CD4-positive, alpha-beta T cell treated with Interleukin-10 for 1 hour (primary cell): ENCODE measurements at regions not wholly inside any gene's neighbourhood (a gene's known extent, or its start where the extent isn't known, plus 50 kb on each side); places are given as distances from the start of the nearest gene placed in this dataset.

ENCODE experiments used
- DNase-seq: peaks from one replicate; pipeline ENCODE4 v3.0.0-alpha.2; 2020

DNA sequence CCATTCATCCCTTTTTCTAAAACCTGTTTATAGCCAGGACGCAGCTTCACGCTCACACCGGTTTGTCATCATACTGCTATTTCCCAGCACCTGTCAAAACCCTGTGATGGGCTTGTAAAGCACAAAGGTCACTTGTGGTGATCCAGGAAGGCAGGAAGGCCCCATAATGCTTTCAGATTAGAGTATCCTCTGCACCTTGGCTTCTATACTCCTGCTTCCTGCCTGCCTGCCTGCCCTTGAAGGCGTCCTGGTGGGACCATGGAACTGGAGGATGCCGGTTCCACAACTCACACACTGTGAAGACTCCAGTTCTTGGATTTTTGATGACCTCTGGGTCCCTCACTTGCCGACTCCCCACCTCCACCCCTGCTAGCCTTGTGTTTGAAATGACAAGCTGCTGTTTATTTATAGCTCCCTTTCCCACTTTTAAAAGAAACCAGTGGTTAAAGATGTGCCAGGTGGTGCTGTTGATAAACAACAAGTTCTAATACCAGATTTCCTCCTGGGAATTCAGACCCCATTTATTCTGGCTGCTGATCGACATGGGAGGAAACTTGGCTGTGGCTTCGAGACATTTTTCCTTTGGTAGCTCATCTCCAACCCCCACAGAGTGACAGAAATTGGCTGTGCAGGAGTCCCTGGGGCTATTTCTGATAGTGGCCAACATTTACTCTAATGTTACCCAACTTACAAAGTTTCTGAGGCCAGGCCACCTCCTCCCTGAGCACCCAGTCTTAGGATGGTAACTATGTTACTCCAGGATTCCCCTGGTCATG is 211.5 kb downstream of the KDR start:
- no peak for DNase-seq

DNA sequence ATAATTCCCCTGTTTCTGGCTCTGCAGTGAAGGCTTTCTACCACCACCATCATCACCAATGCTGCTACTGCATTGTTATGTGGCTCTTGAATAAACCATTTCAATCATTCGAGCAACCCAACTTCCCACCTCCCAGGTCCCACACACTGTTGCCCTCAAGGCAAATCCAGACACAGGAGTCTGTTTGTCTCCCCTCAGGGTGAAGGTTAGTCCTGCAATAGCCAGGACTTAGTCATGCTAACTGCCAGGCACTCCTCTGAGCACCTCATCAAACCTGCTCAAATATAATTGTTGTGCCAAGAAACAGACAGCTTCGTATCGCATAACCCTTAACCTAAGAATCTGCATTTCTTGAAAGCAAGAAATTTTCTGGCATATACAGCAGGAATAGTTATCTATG is 213.2 kb downstream of the KDR start:
- DNase-seq: no peak

DNA sequence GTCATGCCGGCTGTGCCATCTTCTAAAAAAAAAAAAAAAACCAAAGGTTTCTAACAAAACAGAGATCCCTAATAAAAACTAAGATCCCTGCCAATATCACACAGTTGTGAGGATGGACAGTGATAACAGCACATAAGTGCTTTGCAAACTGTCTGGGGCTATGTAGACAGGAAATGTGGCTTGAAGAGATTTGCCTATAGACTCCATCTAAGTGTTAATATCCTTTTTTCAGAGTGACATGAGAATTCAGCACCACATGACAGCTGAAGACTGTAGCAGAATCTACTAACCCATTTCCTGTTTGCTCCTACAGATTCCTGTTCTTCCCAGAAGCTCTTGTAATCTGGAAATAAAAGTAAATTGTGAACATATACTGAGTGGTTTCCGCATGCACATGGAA is 215.4 kb downstream of the KDR start:
- no peak for DNase-seq

GRCh38 chr4:54908763-54909162 is 216.6 kb downstream of the KDR start:
- no peak for DNase-seq

DNA sequence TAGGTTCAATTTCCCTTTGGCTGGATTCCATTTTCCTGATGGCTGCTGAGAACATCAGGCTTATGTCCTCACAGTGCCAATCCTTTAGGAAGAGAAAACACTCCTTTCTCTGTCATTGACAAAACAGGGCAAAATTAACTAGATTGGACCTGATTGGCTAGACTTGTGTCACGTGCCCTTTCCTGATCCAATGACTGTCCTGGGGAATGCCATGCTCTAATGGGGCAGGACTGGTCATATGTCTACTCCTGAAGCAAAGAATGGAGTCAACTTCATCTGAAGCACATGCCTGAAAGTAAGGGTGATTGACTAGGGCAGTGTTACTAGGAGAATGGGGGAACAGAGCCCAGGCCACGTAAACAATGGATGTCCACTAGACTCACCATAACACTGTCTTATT is 220.4 kb downstream of the KDR start:
- no peak for DNase-seq

GRCh38 chr4:54902976-54903375 is 222.4 kb downstream of the KDR start:
- no peak for DNase-seq

DNA sequence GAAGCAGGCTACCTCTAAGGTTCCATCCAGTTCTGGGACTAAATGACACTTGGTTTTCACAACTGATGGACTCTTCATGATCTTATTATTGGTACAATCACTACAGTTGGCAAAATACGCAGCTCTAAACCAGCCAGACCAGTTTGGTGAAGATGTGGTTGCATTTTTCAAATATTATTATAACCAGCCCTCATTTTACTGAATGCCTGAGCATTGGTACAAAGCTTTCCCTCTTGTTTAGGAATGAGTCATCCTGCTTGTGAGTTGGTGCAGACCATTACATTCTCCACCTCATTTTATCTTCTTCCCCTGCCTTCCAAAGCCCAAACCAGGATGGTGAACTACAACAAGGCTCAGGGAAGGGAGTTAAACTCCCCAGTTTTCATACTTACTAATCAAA is 223.1 kb downstream of the KDR start:
- no peak for DNase-seq

- no peak for DNase-seq
Measured at GRCh38 chr4:54901202-54901601, 224.2 kb downstream of the KDR start.

DNA sequence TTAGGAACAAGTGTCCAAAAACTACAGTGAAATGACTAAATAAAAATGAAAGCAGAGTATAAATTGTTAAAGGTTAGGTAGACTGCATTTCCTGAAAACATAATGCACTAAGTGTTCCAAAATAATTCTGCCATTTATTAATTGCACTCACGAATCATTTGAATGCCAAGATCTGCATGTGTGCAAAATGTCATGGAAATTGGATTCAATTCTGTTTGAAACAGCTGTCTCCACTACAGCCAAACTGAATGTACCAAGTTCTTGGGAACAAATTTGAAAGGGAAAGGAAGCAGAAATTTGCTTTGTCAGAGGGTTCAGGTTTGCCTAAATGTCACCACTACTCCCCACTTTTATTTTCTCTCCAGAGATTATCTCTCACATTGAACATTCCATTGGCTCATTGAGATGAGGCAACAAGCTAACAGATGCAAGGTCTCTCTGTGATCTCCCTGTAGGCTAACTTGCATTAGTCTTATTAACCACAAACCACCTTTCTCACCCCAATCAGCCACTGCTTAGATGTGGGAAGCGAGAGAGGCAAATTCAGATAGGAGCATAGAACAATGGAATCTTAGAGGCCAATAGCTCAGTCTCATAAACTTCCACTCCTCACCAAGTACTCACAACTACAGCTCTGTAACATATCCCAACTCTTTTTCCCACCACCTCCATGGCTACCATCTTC is 226.6 kb downstream of the KDR start:
- DNase-seq: no peak

DNA sequence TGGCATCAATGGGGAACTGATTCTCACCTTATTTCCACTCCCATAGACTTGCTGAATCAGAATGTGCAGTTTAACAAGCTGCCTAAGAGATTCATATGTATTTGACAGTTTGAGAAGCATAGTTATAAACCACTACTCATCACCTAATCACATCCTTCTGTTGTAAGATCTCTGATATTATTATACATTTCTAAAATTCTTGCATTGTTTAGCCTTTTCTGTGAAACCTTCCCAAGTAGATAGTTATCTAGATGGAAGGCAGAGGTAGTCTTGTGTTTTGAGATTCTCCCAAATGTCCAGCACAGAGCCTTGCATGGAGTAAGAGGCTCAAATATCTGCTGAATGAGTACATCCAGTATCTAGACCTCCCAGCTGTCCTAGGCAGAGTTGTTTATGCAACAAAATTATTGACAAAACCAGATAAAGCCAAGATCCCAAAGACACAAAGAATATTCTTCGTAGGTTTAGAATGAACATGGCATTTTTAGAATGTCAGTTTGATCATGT is 227.3 kb downstream of the KDR start:
- no peak for DNase-seq

DNA sequence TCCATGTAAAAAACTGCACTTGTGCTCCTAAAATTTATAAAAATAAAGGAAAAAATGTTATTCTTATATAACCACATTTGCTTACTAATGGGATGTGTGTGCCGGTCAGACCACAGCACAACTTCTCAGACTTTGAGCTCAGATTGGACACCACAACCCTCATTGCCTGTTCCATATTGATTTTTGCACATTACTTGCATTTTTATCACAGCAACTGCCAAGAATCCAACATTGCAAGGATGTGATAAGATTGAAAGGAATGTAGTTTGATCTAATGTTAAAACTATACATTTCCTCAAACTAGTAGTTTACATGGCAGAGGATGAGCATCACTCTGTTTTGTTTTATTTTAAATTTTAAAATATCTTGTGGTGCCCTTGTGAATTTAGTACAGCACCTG is 227.8 kb downstream of the KDR start:
- no peak for DNase-seq

DNA sequence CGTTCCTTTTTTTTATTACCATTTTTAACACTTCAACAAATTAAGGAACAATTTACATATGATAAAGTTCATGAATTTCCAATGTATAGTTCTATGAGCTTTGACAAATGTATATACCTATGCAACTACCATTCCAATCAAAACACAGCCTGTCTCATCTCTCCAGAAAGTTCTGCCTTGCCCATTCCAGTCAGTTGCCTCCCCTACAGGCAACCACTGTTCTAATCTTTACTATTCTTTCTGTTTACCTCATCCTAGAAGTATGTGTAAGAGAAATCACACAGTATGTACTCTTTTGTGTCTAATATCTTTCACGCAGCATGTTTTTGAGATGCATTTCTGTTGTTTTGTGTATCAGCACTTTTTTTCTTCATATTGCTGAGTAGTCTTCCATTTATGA is 224.9 kb downstream of the KIT start:
- no peak for DNase-seq

DNA sequence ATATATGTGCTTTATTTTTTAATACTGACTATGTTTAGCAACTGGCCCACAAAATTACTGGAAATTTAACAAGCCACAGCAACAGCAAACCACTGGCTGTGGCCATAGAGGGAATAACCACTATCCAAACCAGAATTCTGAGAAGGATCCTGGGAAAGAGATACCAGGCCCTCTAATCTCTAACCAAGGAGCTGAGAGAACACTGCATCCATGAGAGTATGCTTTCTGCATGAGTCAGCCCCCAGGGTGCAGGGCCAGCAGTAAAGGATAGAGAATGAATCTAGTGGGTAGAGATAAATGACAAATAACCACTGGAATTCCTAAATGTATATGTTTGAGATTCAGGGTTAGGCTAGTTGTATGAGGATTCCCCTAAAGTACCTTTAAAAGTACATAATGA is 221.8 kb downstream of the KIT start:
- no peak for DNase-seq

GRCh38 chr4:54877006-54877405 is 219.2 kb downstream of the KIT start:
- DNase-seq: no peak

GRCh38 chr4:54872261-54872660 is 214.5 kb downstream of the KIT start:
- no peak for DNase-seq

DNA sequence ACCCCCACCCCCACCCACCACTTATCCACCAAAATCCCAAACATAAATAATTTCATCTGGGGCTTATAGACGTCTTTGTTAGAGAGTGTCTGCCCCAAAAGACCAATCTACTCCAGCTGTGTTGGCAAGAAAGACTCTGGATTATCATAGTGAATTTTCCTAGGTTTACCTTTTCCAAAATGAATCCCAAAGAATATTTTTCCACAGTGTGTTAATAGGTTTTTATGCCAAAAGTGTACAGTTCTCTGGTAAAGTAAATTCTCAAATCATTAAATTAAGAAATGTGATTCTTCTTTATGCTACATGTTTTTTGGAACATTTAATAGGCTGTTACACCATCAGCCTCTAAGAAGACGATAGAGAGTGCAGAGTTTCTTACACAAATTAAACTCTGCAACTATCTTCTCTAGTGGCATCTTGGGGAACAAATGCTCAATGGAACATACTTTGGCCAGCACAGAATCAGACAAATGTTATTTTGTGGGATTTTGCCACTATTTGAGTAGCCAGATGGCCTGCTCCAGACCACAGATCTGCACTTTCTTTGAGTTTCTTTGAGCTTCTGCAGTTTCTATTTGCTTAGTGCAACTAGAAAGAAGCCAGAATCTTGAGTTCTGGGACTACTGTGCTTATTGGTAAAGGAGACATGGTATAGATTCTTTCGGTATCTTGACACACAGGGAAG is 206.0 kb downstream of the KIT start:
- DNase-seq: no peak

- no peak for DNase-seq
Measured at GRCh38 chr4:54861201-54861600, 203.4 kb downstream of the KIT start.

GRCh38 chr4:54855191-54855854 is 197.6 kb downstream of the KIT start:
- no peak for DNase-seq

DNA sequence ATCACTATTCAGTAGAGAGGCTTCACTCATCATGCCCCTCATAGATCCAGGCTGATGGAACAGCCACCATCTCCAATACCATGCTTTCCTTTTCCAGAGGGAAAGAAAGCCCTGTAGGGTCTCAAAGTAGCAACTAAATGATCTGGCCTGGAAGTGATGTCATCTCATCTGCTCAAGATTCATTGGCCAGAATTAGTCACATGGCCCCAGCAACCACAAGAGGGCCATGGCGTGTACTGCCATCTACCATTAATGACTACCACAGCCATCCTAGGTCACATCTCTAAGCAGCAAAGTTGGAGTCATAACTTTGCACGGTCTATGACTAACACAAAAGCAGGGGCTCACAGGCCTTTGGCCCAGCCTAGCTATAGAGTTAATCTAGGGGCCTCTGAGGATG is 194.8 kb downstream of the KIT start:
- DNase-seq: no peak

DNA sequence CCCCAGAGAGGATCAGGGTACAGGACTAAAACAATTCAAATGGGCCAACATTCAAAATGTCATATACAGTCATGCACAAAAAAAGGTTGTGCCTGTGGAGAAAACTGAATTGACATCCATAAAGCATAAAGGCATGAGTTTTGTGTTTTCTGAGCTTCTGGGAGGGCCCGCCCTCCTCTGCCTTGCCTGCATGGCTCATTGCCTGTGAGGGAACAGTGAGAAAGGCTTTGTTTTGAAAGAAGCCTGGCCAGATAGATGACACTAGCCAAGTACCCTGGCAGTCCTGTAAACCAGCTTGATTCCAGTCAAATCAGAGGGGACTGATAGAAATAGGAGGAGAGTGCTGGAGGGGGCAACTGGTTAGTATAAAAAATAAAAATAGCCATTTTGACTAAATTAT is 194.3 kb downstream of the KIT start:
- DNase-seq: no peak

DNA sequence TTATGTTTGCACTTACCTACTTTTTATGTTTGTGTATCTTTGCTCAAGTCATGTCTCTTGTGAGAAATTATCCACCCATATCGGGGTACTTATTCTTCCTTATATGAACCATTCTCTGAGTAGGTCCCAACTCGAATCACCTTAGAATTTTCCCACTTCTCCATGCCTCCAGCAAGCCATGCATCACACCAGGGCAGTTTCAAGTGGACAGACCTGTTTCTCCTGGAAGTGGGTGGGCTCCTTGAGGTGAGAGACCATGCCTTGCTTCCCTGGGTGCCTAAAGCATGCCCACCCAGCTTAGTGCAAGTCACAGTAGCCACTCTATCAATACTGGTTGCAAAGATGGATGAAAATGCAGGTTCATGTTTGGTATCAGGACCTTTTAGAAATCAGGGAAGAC is 187.2 kb downstream of the KIT start:
- no peak for DNase-seq

DNA sequence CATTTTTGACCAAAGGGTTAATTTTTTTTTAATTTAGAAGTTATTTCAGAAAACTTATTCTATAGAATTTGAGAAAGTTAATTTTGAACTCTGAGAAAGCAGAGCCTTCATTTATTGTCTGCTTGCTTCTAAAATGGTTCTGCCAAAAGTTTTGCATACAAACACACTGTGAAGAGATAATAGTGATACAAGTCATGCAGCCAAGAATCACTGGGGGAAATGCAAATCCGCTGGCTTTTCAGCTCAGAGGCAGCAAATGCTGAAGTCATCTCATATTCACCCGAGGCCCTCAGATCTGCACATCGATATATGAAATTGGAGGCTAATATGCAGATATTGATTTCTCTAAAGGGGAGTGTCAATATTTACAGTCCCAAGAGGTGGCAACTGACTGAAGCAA is 186.2 kb downstream of the KIT start:
- no peak for DNase-seq

DNA sequence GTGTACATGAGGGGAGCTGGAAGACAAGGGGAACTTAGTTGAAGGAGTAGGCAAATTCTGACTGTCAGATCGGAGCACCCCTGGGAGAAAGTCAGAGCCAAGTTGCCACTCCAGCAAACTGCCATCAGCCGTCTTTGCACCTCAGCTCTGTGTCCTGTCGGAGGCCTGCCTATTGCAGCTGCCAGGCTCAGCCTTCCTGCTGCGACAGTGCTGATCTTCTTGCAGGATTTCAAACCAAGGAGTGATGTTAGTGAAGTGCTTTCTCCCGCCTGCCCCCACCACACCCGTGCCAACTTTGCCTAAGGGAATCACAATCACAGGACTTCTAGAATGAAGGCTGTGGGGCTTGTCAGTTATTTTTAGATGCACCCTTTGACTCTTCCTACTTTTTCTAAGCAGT is 185.3 kb downstream of the KIT start:
- DNase-seq: no peak

- DNase-seq: no peak
Measured at GRCh38 chr4:54842656-54843055, 184.9 kb downstream of the KIT start.
